ENCODE measurements at regions not wholly inside any gene's neighbourhood (a gene's known extent, or its start where the extent isn't known, plus 50 kb on each side); places are given as distances from the start of the nearest gene placed in this dataset.

DNA sequence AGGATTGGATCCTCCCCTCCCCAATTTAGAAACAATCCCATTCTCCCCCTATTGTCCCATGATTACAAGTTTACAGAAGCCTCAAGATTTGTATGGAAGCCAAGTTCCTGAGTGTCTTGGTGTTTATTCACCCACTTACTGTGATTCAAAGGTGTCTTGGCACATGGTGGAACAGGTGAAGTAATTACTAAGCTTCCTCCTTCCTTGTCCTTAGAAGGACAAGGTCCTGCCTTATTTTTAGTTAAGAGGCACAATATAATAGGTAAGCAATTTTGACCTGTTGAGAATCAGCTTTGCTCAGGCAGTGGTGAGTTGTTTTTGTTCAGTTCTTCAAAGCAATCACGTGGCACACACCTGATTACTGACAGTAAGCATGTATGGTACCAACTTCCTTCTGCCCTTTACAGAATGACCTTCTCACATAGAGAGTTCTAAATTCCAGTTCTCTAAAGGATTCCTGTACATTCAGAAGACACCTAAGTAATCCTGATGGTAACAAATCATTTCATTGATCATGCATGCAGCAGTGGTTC, 60.7 kb upstream of the SLC13A1 start:
- TF ChIP-seq, protein P1, sequence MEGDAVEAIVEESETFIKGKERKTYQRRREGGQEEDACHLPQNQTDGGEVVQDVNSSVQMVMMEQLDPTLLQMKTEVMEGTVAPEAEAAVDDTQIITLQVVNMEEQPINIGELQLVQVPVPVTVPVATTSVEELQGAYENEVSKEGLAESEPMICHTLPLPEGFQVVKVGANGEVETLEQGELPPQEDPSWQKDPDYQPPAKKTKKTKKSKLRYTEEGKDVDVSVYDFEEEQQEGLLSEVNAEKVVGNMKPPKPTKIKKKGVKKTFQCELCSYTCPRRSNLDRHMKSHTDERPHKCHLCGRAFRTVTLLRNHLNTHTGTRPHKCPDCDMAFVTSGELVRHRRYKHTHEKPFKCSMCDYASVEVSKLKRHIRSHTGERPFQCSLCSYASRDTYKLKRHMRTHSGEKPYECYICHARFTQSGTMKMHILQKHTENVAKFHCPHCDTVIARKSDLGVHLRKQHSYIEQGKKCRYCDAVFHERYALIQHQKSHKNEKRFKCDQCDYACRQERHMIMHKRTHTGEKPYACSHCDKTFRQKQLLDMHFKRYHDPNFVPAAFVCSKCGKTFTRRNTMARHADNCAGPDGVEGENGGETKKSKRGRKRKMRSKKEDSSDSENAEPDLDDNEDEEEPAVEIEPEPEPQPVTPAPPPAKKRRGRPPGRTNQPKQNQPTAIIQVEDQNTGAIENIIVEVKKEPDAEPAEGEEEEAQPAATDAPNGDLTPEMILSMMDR (IDR thresholded peaks at IDR 0.05) = no peak
- TF ChIP-seq POLR2A (IDR thresholded peaks at IDR 0.05) = no peak
- TF ChIP-seq POLR2AphosphoS5 (IDR thresholded peaks at IDR 0.05) = no peak

Data from prostate gland (tissue), 2 donors.